ENCODE measurements at regions not wholly inside any gene's neighbourhood (a gene's known extent, or its start where the extent isn't known, plus 50 kb on each side); places are given as distances from the start of the nearest gene placed in this dataset.

DNA sequence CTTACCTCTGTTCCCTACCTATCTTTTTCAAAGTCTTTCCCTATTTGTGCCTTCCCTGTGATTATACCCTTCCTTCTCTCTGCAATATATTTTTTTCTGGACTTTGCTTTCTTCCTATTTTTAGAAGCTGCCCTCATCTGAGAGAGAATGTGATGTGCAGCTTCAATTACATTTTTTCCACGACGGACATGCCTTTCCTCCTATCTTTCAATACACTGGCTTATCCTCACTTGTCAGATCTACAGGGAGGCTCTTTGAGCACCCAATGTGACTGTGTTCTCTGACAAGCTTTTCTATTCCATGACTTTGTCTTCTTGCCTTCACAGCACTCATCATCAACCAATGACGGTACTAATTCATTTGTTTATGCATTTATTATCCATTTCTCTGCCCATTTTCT lies 227.9 kb upstream of the CLINT1 start:
- TF ChIP-seq, protein P1, sequence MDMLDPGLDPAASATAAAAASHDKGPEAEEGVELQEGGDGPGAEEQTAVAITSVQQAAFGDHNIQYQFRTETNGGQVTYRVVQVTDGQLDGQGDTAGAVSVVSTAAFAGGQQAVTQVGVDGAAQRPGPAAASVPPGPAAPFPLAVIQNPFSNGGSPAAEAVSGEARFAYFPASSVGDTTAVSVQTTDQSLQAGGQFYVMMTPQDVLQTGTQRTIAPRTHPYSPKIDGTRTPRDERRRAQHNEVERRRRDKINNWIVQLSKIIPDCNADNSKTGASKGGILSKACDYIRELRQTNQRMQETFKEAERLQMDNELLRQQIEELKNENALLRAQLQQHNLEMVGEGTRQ (CRISPR knock-in tag; IDR thresholded peaks at IDR 0.05) = no peak
- TF ChIP-seq, protein P2, sequence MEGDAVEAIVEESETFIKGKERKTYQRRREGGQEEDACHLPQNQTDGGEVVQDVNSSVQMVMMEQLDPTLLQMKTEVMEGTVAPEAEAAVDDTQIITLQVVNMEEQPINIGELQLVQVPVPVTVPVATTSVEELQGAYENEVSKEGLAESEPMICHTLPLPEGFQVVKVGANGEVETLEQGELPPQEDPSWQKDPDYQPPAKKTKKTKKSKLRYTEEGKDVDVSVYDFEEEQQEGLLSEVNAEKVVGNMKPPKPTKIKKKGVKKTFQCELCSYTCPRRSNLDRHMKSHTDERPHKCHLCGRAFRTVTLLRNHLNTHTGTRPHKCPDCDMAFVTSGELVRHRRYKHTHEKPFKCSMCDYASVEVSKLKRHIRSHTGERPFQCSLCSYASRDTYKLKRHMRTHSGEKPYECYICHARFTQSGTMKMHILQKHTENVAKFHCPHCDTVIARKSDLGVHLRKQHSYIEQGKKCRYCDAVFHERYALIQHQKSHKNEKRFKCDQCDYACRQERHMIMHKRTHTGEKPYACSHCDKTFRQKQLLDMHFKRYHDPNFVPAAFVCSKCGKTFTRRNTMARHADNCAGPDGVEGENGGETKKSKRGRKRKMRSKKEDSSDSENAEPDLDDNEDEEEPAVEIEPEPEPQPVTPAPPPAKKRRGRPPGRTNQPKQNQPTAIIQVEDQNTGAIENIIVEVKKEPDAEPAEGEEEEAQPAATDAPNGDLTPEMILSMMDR (IDR thresholded peaks at IDR 0.05) = no peak
- TF ChIP-seq CREM (CRISPR knock-in tag; IDR thresholded peaks at IDR 0.05) (no peak), FOXJ3 (CRISPR knock-in tag; IDR thresholded peaks at IDR 0.05; ENCODE audit: borderline replicate concordance) (no peak), SMAD4 (CRISPR knock-in tag; IDR thresholded peaks at IDR 0.05) (no peak), HMGXB4 (CRISPR knock-in tag; IDR thresholded peaks at IDR 0.05) (no peak), NFE2L1 (CRISPR knock-in tag; IDR thresholded peaks at IDR 0.05) (no peak), E2F1 (CRISPR knock-in tag; IDR thresholded peaks at IDR 0.05) (no peak), GABPB1 (CRISPR knock-in tag; IDR thresholded peaks at IDR 0.05) (no peak), ATF1 (CRISPR knock-in tag; IDR thresholded peaks at IDR 0.05) (no peak)

Measured in WTC11 (cell line).